Esophagus squamous epithelium (tissue), 4 donors: ENCODE measurements at regions not wholly inside any gene's neighbourhood (a gene's known extent, or its start where the extent isn't known, plus 50 kb on each side); places are given as distances from the start of the nearest gene placed in this dataset.

Experiments used
- POLR2A ChIP-seq, 4 donors: fragments of 450-650 bp; IDR thresholded peaks; one replicate each; pipeline ENCODE4 v1.6.1; 2017; ENCODE audit warnings: antibody characterized with exemption in 4 of 4, mild to moderate bottlenecking in 4 of 4, moderate library complexity in 3 of 4
- TF ChIP-seq, protein P1 (sequence below), 6 experiments: fragments of 450-650 bp in 4 of 6; fragments of 200-600 bp in 2 of 6; sonication (generic) in 2 of 6; IDR thresholded peaks; one replicate each; pipeline ENCODE4 v1.5.1; 2016 to 2019; ENCODE audit warnings: antibody characterized with exemption in 6 of 6, mild to moderate bottlenecking in 4 of 6, moderate library complexity in 4 of 6

DNA sequence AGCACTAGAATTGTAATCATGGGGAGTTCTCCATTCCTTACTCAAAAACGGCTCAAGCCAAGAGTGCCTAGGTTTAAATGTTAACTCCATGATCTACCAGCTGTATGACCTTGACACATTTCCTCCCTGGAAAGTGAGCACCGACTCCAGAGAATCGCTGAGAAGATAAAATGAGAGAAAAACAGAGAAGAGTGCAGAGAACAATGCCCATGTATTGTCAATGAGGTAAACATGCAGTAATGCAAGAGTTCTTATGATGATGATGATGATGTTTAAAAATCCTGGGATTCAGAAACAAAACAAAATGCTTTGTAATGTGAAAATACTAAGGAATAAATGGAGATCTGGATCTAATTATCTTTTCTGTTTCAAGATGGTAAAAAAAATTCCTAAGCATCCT, 64.8 kb upstream of the BEND6 start:
- TF ChIP-seq, protein P1, sequence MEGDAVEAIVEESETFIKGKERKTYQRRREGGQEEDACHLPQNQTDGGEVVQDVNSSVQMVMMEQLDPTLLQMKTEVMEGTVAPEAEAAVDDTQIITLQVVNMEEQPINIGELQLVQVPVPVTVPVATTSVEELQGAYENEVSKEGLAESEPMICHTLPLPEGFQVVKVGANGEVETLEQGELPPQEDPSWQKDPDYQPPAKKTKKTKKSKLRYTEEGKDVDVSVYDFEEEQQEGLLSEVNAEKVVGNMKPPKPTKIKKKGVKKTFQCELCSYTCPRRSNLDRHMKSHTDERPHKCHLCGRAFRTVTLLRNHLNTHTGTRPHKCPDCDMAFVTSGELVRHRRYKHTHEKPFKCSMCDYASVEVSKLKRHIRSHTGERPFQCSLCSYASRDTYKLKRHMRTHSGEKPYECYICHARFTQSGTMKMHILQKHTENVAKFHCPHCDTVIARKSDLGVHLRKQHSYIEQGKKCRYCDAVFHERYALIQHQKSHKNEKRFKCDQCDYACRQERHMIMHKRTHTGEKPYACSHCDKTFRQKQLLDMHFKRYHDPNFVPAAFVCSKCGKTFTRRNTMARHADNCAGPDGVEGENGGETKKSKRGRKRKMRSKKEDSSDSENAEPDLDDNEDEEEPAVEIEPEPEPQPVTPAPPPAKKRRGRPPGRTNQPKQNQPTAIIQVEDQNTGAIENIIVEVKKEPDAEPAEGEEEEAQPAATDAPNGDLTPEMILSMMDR (IDR thresholded peaks at IDR 0.05), result no peak
- no peak for TF ChIP-seq POLR2A (IDR thresholded peaks at IDR 0.05)
